ENCODE measurements at regions not wholly inside any gene's neighbourhood (a gene's known extent, or its start where the extent isn't known, plus 50 kb on each side); places are given as distances from the start of the nearest gene placed in this dataset.

DNA sequence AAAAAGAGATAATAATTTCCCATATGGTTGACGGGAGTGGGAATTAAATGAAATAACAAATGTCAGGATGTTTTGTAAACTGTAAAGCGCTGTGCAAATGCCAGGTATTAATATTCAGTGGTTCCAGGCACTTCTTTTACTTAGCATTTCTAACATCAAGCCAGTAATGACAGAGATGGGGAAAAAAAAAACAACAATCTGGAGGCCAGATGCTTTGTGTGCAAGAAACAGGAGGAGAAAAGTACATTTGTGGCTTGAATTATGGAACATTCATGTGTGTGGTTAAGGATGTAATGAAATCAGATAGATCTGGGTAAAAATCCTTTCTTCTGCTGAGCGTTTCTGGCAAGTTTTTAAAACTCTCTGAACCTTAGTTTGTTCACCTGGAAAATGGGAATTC is 509.6 kb downstream of the FUT8 start:
- H3K27ac ChIP-seq: no peak overlapping the region
- H3K27me3 ChIP-seq: no peaks in the 10 kb centered on the region
- H3K4me3 ChIP-seq: no peak overlapping the region
- no peaks in the 10 kb centered on the region for H3K4me1 ChIP-seq
- DNase-seq (ENCODE audit: low spot score in 2 of 2): no peak
- intact Hi-C loops (cut with DNase I): no loop called here
- TF ChIP-seq, protein P1, sequence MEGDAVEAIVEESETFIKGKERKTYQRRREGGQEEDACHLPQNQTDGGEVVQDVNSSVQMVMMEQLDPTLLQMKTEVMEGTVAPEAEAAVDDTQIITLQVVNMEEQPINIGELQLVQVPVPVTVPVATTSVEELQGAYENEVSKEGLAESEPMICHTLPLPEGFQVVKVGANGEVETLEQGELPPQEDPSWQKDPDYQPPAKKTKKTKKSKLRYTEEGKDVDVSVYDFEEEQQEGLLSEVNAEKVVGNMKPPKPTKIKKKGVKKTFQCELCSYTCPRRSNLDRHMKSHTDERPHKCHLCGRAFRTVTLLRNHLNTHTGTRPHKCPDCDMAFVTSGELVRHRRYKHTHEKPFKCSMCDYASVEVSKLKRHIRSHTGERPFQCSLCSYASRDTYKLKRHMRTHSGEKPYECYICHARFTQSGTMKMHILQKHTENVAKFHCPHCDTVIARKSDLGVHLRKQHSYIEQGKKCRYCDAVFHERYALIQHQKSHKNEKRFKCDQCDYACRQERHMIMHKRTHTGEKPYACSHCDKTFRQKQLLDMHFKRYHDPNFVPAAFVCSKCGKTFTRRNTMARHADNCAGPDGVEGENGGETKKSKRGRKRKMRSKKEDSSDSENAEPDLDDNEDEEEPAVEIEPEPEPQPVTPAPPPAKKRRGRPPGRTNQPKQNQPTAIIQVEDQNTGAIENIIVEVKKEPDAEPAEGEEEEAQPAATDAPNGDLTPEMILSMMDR (IDR thresholded peaks at IDR 0.05): no peak
- no peaks in the 10 kb centered on the region for H3K9me3 ChIP-seq
- no peaks in the 10 kb centered on the region for H3K36me3 ChIP-seq

DNA sequence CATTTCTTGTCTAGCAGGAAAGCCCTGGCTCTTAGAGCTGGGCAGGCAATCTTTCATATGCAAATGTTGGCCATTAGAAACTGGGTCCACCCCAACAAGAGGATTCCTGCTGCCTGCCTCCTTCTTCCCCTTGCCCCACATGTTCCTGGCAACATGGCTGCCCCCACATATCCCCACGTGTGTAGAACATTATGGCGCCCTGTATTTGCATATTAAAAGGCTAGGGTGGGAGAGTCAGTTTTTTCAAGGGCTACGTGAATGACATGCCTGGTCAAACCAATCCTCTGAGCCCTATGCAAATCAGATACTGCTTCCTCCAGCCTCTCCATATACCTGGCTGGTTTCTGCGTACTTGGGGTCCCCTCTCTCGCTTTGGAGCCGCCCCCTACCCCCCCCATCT is 514.0 kb downstream of the FUT8 start:
- no peaks in the 10 kb centered on the region for H3K4me1 ChIP-seq
- no peaks in the 10 kb centered on the region for H3K36me3 ChIP-seq
- no peak overlapping the region for H3K27ac ChIP-seq
- H3K27me3 ChIP-seq: no peaks in the 10 kb centered on the region
- intact Hi-C loops (cut with DNase I): no loop called here
- no peak for DNase-seq (ENCODE audit: low spot score in 2 of 2)
- TF ChIP-seq, protein P1 (IDR thresholded peaks at IDR 0.05): no peak
- no peak overlapping the region for H3K4me3 ChIP-seq
- no peaks in the 10 kb centered on the region for H3K9me3 ChIP-seq

DNA sequence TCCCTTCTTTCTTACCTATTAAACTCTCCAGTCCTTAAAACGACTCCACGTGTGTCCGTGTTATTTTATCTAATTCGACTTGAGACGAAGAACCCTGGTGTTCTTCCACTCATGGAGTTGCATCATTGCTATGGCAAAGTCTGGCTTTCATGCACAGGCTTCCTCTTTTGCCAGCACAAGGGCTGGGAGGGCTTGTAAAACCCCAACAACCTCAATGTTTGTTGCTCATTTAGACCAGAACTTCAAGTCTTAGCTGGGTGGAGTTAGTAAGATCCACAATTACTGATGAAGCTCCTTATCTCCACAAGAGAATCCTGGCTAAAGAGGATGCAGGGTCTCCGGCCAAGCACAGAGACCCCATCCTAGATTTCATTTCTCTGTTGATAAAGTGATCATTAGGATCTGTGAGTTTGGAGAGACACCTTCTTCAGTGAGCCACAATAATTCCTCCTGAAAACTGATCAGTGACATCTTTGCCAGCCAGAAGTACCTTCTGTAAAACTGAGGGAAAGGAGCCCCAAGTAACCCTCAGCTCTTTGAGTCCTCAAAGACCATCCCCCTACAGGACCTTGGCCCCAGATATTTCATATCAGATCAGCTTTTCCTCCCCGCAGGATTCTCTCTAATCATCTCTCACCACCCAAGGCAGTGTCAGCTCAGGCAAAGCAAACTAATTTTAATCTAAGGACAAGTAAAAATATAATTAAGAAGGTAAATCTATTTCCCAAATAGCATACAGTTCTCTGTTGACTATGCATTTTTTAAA is 514.6 kb downstream of the FUT8 start:
- no peaks in the 10 kb centered on the region for H3K4me1 ChIP-seq
- TF ChIP-seq, protein P1 (IDR thresholded peaks at IDR 0.05): no peak
- H3K27ac ChIP-seq: no peak overlapping the region
- intact Hi-C loops (cut with DNase I): no loop called here
- no peaks in the 10 kb centered on the region for H3K36me3 ChIP-seq
- no peak overlapping the region for H3K4me3 ChIP-seq
- DNase-seq (ENCODE audit: low spot score in 2 of 2): no peak
- H3K27me3 ChIP-seq: no peaks in the 10 kb centered on the region
- H3K9me3 ChIP-seq: no peaks in the 10 kb centered on the region

DNA sequence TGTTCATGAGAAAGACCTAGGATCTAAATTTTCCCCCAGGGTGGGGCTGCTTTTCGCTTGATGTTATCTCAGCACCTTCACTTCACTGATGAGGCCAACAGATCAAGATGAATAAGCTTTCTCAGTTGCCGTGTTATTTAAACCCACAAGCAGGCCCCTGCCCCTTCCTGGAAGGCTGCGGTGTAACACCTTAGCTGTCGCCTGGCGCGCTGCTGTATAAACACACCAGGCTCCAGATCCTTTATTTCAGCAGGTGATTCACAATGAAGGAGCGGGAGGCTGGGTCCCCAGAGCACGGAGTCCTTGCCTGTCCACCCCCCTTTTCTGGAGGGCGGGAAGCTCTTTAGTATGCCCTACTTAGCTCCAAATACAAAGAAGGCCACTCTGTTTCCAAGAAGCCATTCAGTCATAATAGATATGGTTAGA is 515.4 kb downstream of the FUT8 start:
- TF ChIP-seq, protein P1 (IDR thresholded peaks at IDR 0.05): no peak
- no peaks in the 10 kb centered on the region for H3K36me3 ChIP-seq
- intact Hi-C loops (cut with DNase I): no loop called here
- H3K4me1 ChIP-seq: no peaks in the 10 kb centered on the region
- no peaks in the 10 kb centered on the region for H3K27me3 ChIP-seq
- H3K9me3 ChIP-seq: no peaks in the 10 kb centered on the region
- DNase-seq (ENCODE audit: low spot score in 2 of 2): no peak
- no peak overlapping the region for H3K4me3 ChIP-seq
- H3K27ac ChIP-seq: no peak overlapping the region

DNA sequence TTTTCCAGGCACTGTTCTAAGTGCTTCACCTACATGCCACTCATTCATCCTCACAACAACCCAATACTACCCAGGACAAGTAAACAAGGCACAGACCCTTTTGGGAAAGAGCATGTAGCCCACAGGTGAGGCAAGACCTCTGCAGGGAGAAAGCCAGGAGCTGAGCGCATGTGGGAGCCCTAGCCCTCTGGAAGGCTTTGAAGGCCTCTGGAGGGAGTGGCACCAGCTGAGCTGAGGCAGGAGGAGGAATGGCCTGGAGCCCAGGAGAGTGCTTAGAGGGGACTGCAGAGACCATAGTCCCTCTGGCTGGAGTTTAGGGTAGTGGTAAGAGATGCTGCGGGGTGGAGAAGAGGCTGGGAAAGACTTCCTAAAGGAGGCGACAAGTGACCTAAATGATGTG is 516.5 kb downstream of the FUT8 start:
- TF ChIP-seq, protein P1 (IDR thresholded peaks at IDR 0.05): no peak
- Histone ChIP-seq H3K36me3 (no peaks in the 10 kb centered on the region), H3K4me3 (no peak overlapping the region), H3K9me3 (no peaks in the 10 kb centered on the region), H3K4me1 (no peaks in the 10 kb centered on the region), H3K27me3 (no peaks in the 10 kb centered on the region), H3K27ac (no peak overlapping the region)
- intact Hi-C loops (cut with DNase I): no loop called here
- DNase-seq (ENCODE audit: low spot score in 2 of 2): no peak

Measured in ascending aorta (tissue), 2 donors.